ENCODE measurements at regions not wholly inside any gene's neighbourhood (a gene's known extent, or its start where the extent isn't known, plus 50 kb on each side); places are given as distances from the start of the nearest gene placed in this dataset.
"Not testable (repeated sequence)": the region's sequence is repeated elsewhere in the genome, so short reads cannot be mapped to it uniquely, and the experiment has no call there.

DNA sequence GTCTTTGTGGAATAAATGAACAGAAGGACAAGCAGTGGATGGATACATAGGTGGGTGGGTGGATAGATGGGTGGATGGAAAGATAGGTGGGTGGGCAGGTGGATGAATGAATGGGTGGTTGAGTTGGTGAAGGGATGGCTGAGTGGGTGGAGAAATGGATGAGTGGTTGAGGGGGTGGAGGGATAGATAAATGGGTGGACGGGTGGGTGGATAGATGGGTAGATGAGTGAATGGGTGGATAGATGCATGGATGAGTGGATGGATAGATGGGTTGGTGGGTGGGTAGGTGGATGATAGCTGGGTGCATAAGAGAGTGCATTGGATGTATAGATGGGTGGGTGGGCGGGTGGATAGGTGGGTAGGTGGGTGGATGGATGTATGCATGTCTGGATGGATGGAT is 63.5 kb downstream of the UNC93B1 start:
- TF ChIP-seq, protein P1, sequence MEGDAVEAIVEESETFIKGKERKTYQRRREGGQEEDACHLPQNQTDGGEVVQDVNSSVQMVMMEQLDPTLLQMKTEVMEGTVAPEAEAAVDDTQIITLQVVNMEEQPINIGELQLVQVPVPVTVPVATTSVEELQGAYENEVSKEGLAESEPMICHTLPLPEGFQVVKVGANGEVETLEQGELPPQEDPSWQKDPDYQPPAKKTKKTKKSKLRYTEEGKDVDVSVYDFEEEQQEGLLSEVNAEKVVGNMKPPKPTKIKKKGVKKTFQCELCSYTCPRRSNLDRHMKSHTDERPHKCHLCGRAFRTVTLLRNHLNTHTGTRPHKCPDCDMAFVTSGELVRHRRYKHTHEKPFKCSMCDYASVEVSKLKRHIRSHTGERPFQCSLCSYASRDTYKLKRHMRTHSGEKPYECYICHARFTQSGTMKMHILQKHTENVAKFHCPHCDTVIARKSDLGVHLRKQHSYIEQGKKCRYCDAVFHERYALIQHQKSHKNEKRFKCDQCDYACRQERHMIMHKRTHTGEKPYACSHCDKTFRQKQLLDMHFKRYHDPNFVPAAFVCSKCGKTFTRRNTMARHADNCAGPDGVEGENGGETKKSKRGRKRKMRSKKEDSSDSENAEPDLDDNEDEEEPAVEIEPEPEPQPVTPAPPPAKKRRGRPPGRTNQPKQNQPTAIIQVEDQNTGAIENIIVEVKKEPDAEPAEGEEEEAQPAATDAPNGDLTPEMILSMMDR (IDR thresholded peaks at IDR 0.05), result not testable (repeated sequence)
- TF ChIP-seq EZH2 (IDR thresholded peaks at IDR 0.05; ENCODE audit: borderline replicate concordance, insufficient read depth, low read depth, low read length, poor library complexity, severe bottlenecking), result not testable (repeated sequence)
